HEK293T (cell line): ENCODE measurements at regions not wholly inside any gene's neighbourhood (a gene's known extent, or its start where the extent isn't known, plus 50 kb on each side); places are given as distances from the start of the nearest gene placed in this dataset.

Experiments
- BHLHE40 ChIP-seq: fragments of 450-650 bp; IDR thresholded peaks from 2 replicates; pipeline ENCODE4 v1.6.1; 2016; ENCODE audit warnings: mild to moderate bottlenecking, moderate library complexity, borderline replicate concordance
- FOXA1 ChIP-seq: fragments of 450-650 bp; IDR thresholded peaks from 2 replicates; pipeline ENCODE4 v1.6.1; 2016; ENCODE audit warnings: mild to moderate bottlenecking
- FOXK2 ChIP-seq: fragments of 450-650 bp; IDR thresholded peaks from 2 replicates; pipeline ENCODE4 v1.6.1; 2016; ENCODE audit warnings: mild to moderate bottlenecking
- FOXM1 ChIP-seq: fragments of 450-650 bp; IDR thresholded peaks from 2 replicates; pipeline ENCODE4 v1.6.1; 2017; ENCODE audit warnings: mild to moderate bottlenecking, borderline replicate concordance
- L3MBTL2 ChIP-seq: fragments of 450-650 bp; conservative IDR thresholded peaks from 2 replicates; pipeline ENCODE4 v1.6.1; 2016; ENCODE audit warnings: mild to moderate bottlenecking
- LEF1 ChIP-seq: fragments of 450-650 bp; IDR thresholded peaks from 2 replicates; pipeline ENCODE4 v1.6.1; 2017; ENCODE audit warnings: mild to moderate bottlenecking, borderline replicate concordance
- NFRKB ChIP-seq: fragments of 450-650 bp; IDR thresholded peaks from 2 replicates; pipeline ENCODE4 v1.6.1; 2016; ENCODE audit warnings: mild to moderate bottlenecking, moderate library complexity
- SP1 ChIP-seq: fragments of 450-650 bp; IDR thresholded peaks from 2 replicates; pipeline ENCODE4 v1.6.1; 2017
- SUZ12 ChIP-seq: fragments of 450-650 bp; IDR thresholded peaks from 2 replicates; pipeline ENCODE4 v1.6.1; 2016; ENCODE audit warnings: mild to moderate bottlenecking
- TARDBP ChIP-seq: fragments of 450-650 bp; IDR thresholded peaks from 2 replicates; pipeline ENCODE4 v1.6.1; 2016
- ZNF384 ChIP-seq: fragments of 450-650 bp; IDR thresholded peaks from 2 replicates; pipeline ENCODE4 v1.6.1; 2016

- TF ChIP-seq ZNF384 (no peak), BHLHE40 (no peak), SUZ12 (no peak), SP1 (no peak), L3MBTL2 (no peak), FOXM1 (no peak), FOXK2 (no peak), LEF1 (no peak), FOXA1 (no peak), NFRKB (no peak), TARDBP (no peak)
Observed at GRCh38 chr21:16367079-16367478, 637.3 kb downstream of the USP25 start.
